Posterior cingulate gyrus (tissue), 11 donors: ENCODE measurements at regions not wholly inside any gene's neighbourhood (a gene's known extent, or its start where the extent isn't known, plus 50 kb on each side); places are given as distances from the start of the nearest gene placed in this dataset.
"Not testable (repeated sequence)": the region's sequence is repeated elsewhere in the genome, so short reads cannot be mapped to it uniquely, and the experiment has no call there.

Experiments used
- DNase-seq, 10 donors: peaks; one replicate each; pipeline versions ENCODE4 v3.0.0 to v3.0.0-alpha.2; 2020 to 2021; ENCODE audit warnings: mixed read lengths in 3 of 10
- intact Hi-C: fragments of 100-400 bp; cut with DNase I; formaldehyde crosslinking; loops from one replicate; pipeline ENCODE4 v1.15.1; 2023

DNA sequence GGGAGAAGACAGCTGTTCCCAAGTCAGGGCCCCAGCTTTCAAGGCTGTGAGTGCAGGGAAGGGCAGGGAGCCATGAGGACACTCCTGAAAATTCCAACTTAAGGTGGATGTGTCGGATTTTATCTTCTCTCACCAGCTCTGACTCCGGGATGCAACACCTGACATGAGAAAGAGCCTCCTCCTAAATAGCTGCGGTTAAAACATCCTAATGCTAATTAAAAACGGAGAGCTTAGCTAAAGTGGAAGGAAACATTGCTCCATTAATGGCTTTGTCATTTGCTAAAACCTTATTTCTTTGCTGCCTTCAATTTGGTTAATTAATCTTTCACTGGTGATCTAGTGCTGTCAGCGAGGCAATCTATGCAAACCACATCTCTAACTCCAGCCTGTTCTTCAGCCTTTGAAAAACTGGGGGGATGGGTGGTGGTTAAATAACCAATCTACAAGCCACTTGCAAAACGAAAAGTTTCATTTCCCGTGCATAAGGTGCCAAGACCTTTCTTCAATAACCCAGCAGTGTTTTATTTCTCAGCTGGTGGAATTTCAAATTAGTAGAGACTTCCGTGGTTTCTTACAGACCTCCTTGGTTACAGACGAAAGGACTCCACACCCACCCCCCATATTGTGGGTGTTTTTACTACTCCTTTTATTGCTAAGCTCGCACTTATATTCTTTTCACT, 379.6 kb downstream of the MLLT3 start:
- intact Hi-C loops, result no loop called here
- no peak for DNase-seq

DNA sequence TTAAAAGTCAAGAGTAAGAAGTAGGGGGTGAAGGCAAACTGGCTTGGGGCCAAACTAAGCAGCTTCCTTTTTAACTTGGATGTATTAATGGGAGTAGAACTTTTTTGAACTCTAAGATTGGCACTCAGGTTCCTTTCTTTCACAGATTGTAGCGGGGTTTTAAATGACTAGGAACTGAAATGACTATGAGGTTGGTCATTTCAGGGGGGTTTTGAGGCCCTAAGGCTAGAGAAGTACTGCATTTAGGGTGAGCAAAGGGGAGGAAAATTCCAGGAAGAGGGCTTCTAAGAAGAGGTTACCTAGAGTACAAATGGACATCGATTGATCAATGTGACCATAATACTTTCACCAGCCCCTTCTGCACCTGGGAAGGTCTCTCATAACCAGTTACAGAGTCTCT, 381.8 kb downstream of the MLLT3 start:
- intact Hi-C loops, result no loop called here
- no peak for DNase-seq

DNA sequence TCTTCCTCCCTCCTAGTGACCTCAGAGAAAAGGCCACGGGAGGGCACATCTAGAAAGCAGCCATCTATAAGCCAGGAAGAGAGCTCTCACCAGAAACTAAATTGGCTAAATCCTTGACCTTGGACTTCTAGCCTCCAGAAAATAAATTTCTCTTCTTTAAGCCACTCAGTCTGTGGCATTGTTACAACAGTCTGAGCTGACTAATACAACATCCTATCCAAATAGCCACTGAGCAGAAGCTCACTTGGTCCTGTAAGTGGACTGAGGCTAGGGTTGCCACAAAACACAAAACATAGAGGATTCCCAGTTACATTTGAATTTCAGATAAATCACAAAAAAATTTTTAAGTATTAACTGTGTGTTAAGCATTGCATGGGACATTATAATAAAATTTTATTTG, 383.4 kb downstream of the MLLT3 start:
- intact Hi-C loops, result no loop called here

DNA sequence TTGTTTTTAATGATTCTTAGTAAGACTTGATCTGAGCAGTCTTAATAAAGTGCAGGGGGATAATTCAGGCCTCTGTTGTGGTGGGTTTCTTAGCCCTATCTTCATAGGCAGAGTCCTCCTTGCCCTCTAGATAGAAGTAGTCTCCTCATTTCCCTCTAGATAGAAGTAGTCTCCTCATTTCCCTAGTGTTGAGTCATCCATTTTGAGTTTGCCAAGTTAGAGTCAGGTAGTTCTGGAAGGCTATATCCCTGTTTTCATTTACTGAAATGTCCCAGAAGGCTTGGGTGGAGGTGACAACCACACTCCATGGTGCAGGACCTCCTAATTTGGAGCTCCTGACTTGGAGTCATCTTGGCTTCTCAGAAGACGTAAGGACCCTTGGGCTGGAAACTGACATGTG, 384.6 kb downstream of the MLLT3 start:
- intact Hi-C loops, result no loop called here
- no peak for DNase-seq

More for the DNA sequence above, 383.4 kb downstream of the MLLT3 start:
- no peak for DNase-seq

DNA sequence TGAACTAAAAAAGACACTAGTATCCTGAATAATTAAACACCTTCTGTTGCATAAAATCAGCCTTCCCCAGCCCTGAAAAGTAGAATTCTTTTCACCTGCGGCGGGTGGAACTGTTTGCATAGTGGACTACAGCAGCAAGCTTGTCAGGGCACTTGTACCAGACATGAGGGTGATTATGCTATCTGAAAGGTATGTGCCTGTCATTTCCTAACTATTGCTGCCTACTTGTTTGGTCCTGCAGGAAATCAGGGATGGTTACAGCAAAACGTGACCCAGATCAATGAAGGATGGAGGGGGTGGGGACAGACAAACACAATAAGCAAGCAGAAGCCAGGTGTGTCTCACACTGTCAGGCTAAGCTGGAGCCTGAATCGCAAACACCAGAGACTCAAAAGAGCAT, 385.6 kb downstream of the MLLT3 start:
- intact Hi-C loops, result no loop called here
- DNase-seq, result no peak

DNA sequence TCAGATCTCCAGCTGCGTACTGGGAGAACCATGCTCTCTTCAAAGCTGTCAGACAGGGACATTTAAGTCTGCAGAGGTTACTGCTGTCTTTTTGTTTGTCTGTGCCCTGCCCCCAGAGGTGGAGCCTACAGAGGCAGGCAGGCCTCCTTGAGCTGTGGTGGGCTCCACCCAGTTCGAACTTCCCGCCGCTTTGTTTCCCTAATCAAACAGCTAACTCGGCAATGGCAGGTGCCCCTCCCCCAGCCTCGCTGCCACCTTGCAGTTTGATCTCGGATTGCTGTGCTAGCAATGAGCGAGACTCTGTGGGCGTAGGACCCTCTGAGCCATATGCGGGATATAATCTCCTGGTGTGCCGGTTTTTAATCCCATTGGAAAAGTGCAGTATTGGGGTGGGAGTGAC, 387.1 kb downstream of the MLLT3 start:
- DNase-seq, intact Hi-C loops: not testable (repeated sequence)

DNA sequence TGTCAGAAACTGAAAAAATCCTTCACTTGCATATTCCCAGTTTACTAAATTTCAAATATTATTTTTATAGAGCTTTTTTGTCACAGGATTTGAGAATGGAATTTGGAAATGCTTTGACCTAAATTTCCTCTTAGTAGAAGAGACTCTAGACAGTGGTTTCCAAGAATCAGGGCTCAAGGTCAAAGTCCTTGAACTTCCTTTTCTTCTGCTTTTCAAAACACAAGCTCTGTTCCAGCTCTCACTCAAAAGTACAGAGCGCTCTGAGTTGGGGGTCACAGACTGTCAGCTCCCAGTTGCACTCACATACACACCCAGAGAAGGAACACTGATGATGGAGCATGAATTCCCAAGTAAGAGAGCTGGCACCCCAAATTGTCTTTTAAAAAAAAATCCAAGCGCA, 394.2 kb downstream of the MLLT3 start:
- DNase-seq, result no peak
- intact Hi-C loops, result no loop called here

DNA sequence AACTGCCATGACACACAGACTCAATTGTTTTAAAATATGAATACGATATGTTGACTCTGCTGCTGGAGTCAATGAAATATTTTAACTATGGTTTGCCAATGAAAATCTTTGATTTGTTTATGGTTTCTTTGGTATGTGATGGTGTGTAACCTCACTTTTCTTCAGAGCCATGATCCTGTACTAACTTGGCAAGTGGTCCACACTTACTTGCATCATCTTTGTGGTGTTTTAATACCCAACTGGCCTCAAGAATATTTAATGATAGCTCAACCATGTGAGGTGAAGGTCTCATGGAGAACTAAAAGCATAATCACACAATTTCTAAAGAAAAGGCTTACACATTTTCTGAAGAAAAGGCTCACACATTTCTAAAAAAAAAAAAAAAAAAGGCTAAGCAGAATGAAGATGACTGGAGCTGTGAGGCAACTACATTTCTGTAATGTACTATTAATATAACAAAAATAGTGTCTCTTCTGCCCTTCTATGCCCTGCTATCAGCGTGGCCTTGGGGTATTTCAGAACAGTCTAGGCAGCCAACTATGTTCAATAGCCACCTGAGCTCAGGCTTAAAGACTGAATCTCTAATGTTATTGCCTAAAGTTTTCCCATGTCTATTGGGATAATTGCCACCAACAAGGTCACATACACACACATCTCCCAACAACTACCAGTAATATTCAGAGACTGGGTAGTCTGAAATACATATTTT, 395.0 kb downstream of the MLLT3 start:
- no peak for DNase-seq
- intact Hi-C loops, result no loop called here

DNA sequence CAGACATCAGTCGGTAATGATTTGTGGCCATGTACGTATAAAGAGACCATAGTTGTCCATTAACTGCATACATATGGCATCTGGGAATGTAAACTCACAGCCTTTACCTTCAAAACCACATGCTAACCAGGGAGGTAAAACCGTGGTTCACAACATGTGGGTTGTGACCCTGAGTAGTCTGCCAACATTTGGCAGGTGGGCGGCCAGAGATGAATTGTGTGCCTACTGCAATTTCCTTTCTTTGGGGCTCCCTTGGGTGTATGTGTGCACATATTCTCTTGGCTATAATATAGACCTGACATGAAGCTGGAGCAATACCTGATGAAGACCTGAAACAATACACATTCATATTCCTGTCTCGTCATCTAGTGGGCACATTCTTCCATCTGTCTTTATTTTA, 396.0 kb downstream of the MLLT3 start:
- intact Hi-C loops, result no loop called here
- no peak for DNase-seq

DNA sequence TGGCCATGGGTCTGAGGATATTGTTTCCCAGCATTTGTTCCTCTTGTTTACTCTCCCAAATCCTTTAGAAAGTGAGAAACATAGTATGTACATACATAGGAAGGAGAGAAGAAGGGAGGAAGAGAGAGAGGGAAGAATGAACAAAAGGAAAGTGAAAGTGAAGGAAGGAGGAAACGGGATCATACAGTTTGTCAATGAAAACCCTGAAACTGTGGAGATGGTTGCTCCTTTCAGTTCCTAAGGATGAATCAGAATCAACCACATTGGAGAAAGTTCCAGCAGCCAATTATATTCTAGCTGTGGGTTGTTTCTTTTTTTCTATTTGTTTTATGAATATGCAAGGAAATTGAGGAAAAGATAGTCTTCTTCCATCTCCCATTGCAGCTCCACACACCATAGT, 396.5 kb downstream of the MLLT3 start:
- no peak for DNase-seq
- intact Hi-C loops, result no loop called here

DNA sequence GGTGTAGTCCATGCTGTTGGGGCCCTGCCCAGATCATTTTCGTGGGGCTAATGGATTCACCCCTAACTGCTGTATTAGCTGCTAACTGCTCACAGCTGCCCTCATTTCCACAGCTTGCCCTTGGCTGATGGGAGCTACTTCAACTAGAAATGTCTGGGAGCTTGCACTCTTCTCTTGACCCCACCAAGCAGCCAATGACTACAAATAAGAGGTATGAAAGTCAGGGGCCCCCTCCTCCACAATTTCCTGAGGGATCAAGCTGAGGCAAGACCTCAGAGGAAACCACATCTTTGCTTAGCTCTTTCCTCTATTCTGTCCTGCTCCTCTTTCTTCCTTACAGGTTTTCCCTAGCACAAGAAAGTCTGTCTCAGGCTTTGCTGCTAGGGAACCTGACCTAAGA, 397.5 kb downstream of the MLLT3 start:
- intact Hi-C loops, result no loop called here
- DNase-seq, result no peak

DNA sequence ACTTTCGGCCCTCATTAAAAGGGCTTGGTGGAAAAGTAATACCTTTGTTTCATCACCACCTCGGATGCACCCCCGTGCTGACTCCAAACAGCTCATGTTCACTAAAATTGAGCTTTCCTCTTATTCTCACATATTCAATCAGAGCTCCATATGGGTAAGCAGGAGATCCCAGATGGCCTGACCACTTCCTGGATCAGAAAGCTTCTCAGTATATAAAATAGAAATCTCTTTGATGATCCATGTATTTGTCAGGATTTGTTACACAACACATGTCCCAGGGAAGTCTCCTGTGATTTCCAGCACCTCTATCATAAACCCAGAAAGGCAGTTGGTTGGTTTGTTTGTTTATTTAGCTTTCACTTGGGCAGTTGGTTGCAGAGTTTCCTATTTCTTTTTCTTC, 402.0 kb downstream of the MLLT3 start:
- intact Hi-C loops, result no loop called here
- DNase-seq, result no peak

DNA sequence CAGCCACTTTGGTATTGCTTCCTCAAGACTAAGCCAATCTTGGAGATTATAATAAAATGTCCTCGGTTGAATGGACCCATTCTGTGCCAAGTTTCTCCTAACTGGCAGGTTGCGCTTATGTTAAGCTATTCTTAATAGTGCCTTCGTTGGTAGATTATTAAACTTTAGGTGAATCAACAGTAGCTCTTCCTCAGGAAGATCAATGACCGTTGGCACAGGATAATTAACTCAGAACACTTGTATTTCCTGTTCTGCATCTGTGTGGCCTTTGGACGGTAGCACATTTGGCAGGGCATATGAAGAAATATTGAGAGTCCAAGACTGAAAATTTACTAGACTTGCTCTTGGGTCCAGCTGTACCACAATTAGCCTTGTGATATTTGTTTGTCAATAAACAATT, 402.9 kb downstream of the MLLT3 start:
- intact Hi-C loops, result no loop called here

DNA sequence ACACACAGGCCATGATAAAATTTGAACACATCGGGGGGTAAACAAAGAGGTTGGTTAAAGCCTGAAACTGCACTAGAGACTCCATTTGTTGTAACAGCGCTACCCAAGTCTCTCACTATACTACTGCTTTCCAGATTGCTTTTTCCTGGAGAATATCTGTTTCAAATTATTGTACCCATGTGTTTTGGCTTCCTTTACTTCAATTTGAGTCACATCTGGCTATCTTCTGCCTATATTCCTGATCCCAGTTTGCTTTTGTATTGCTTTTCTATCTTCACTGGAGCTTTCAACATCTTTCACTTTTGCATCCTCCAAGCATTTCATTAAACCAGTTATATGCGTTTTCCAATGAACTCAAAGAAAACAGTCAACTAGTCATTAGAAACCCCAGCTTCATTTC, 404.7 kb downstream of the MLLT3 start:
- DNase-seq, result no peak
- intact Hi-C loops, result no loop called here

More for the DNA sequence above, 402.9 kb downstream of the MLLT3 start:
- no peak for DNase-seq

DNA sequence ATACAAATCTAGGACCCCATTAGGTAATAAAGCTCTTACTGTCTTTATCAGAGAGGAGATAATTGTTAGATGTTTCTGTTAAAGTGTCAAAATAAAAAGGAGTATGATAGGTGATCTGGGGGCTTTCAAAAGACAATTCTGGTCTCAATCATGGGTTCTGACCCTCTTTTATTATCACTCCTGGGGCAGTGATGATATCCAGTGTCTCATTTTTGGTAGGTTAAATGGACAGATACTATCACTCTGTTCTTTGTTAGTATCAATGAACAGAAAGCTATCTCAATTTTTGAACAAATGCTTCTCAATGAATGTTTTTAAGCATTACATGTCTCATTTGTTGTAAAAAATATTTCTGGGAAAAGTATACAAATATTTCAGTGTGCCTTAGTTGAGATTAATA, 405.9 kb downstream of the MLLT3 start:
- intact Hi-C loops, result no loop called here
- DNase-seq, result no peak

DNA sequence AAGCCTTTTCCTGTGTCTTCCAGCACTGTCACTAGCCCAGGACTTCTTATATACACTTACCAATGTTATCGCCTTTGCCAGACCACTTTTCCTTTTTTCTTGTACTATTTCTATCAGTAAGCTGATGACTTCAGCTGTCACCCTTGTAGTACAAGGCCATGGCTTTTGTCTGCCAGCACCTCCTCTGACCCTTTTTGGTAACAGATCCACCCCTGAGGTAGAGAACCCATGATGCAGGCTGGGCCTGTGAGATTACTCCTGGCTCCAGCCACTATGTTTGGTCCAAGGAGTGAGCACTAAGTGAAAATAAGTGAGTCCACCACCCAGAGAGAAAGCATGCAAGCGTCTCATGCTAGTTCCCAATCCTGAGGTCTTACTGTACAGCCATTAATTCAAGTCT, 406.7 kb downstream of the MLLT3 start:
- DNase-seq, result no peak
- intact Hi-C loops, result no loop called here

DNA sequence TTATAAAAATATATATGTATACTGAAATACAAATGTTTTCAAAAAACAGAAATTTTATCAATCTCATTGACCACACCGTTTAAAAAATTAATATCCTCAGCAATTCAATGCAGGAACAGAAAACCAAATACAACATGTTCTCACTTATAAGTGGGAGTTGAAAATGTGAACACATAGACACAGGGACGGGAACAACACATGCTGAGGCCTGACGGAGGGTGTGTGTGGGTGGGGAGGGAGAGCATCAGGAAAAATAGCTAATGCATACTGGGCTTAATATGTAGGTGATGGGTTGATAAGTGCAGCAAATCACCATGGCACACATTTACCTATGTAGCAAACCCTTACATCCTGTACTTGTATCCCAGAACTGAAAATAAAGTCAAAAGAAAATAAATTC, 409.5 kb downstream of the MLLT3 start:
- no peak for DNase-seq
- intact Hi-C loops, result no loop called here

DNA sequence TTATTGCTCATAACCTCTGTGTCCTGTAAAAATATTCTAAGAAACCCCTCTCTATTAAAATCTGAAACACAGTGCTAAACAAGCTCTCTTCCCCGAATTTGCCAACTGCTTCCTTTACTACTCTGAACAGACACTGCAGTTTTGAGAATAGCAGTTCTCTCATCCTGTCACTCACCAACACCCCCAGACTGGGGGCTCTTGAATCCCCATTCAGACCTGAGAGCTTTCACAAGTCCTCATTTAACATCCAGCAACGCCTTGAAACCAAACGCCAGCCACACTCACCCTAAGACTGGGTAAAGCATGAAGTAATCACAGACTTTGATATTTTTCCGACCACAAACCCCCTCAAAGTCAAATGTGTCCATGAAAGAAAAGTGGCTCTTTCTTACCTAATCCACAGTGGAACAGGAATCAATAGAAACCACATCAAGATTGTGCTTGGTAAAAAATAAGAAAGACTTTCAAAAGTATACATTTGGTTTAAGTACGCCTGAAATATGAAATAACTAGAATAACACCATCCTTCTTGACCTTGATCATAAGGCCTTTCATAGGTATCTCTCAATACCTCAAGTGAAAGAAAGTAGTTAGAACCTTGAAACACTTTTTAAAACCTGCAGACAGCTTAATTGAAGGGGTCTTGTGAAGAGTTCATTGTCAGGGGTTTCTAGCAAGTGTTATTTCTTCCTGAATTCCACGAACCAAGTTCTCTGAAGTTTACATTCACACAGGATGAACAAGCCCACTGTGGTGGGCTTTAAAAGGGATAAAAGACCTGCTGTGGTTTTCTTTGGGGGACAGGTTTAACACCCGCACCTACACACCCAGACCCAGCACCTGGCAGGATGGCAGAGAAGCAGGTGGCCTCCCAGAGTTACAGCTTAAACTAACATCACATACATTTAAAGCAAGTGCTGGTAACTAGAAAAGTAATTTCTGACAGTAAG, 412.6 kb downstream of the MLLT3 start:
- intact Hi-C loops, result no loop called here
- no peak for DNase-seq

DNA sequence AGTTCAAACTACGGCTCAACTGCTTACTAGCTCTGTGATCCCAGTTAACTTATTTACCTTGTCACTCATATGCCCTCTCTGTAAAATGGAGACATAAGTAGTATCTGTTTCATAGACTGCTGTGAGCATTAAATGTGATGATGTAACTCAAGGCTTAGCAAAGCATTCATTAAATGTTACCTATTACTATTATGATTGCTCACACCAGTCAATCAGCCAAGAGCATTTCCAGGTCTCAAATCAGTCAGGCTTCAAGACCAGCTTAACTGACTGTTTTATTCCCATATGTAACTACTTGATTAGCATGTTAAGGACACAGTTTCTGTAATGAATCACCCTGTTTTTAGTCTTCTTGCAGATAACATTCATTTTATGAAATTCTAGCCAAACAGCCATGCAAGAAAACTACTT, 413.3 kb downstream of the MLLT3 start:
- intact Hi-C loops, result no loop called here
- DNase-seq, result no peak

DNA sequence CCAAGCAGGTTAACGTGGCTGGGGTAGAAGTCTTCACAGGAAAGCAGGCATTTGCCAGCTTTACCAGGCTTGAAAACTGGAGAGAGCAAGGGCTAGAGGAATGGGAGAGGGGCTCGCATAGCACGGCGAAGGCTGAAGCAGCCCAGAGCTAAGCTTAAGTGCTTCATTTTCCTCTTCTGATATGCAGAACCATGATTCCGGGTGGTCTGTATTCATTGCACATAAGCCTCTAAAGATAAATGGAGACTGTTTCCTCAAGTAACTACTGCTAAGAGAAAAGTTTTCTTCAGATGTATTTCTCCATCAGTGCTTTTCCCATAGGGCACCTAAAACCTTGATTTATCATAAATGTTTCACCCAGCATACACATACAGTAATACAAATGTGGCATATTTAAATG, 414.1 kb downstream of the MLLT3 start:
- no peak for DNase-seq
- intact Hi-C loops, result no loop called here

DNA sequence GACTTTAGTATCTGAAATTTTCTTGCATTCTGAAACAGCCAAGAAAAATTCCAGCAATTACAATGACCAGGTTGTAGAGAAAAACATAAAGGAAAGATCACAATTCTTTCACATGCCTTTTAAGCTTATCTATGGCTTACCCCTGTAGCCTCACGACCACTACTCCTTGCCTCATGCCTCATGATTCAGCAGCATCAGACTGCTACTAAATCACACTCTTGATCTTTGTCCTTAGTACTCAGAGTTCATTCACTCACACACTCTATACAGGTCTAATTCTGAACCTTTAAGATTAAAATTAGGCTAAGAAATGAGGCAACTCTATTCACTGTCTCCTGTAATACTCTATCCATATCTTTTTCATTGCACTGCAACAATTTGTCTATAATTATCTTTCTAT, 415.1 kb downstream of the MLLT3 start:
- intact Hi-C loops, result no loop called here
- DNase-seq, result no peak
